IMR-90 (cell line): ENCODE measurements at regions not wholly inside any gene's neighbourhood (a gene's known extent, or its start where the extent isn't known, plus 50 kb on each side); places are given as distances from the start of the nearest gene placed in this dataset.

Source experiments
- ATAC-seq: fragments of 200-7000 bp; cut with Tn5 transposase; 2 replicates; pipeline ENCODE4 v1.9.1; 2020; ENCODE audit warnings: low read depth, mild to moderate bottlenecking, moderate library complexity
- BruUV-seq: library from RNA; stranded (reverse); fragments of 400-500 nt; replicated peaks from 2 replicates; lab custom pipeline; 2021; lab: Mats Ljungman, UMichigan
- CTCF ChIA-PET: fragments of 300-600 bp; formaldehyde crosslinking; extraction: SDS; loops from one replicate; lab custom pipeline; 2021; ENCODE audit warnings: antibody characterized with exemption; lab: Yijun Ruan, JAX
- POLR2A ChIA-PET: fragments of 300-600 bp; sonication (Branson Sonifier 250); formaldehyde crosslinking; loops from one replicate; lab custom pipeline; 2022; ENCODE audit warnings: antibody characterized with exemption; ENCODE audit not compliant: unreplicated experiment; lab: Charles Lee
- DNase-seq: peaks from one replicate; pipeline ENCODE4 v3.0.0; 2013
- H2AFZ ChIP-seq: replicated peaks from 2 replicates; pipeline ENCODE3; 2013; ENCODE audit warnings: low read length, mild to moderate bottlenecking; ENCODE audit not compliant: poor library complexity
- H2AK5ac ChIP-seq: 2 replicates; pipeline ENCODE4 v1.6.1; 2013; ENCODE audit warnings: low read depth, low read length, inconsistent platforms
- H2AK9ac ChIP-seq: replicated peaks from 2 replicates; pipeline ENCODE3; 2013; ENCODE audit warnings: mild to moderate bottlenecking, low read depth, low read length, moderate library complexity; ENCODE audit not compliant: poor library complexity
- H2BK120ac ChIP-seq: 2 replicates; pipeline ENCODE4 v1.6.1; 2013; ENCODE audit warnings: low read depth, low read length, inconsistent platforms
- H2BK15ac ChIP-seq: 3 replicates; pipeline ENCODE4 v1.6.1; 2013; ENCODE audit warnings: low read depth, low read length, inconsistent platforms
- H2BK20ac ChIP-seq: 2 replicates; pipeline ENCODE4 v1.6.1; 2013; ENCODE audit warnings: low read depth, mild to moderate bottlenecking, inconsistent platforms, low read length, moderate library complexity
- H2BK5ac ChIP-seq: 2 replicates; pipeline ENCODE4 v1.6.1; 2013; ENCODE audit warnings: mild to moderate bottlenecking, low read depth, low read length, inconsistent platforms; ENCODE audit not compliant: poor library complexity, severe bottlenecking
- H3K14ac ChIP-seq: replicated peaks from 2 replicates; pipeline ENCODE4 v1.6.1; 2013; ENCODE audit warnings: low read depth, low read length, inconsistent platforms
- H3K18ac ChIP-seq: 2 replicates; pipeline ENCODE4 v1.6.1; 2013; ENCODE audit warnings: low read depth, low read length, control low read depth
- H3K23ac ChIP-seq: 2 replicates; pipeline ENCODE4 v1.6.1; 2013; ENCODE audit warnings: low read depth, low read length, inconsistent platforms
- H3K27ac ChIP-seq: 2 replicates; pipeline ENCODE4 v1.5.1; 2013; ENCODE audit warnings: mild to moderate bottlenecking, control low read depth, low read length; ENCODE audit not compliant: insufficient read depth
- H3K27me3 ChIP-seq: 2 replicates; pipeline ENCODE4 v1.6.1; 2013; ENCODE audit warnings: low read length; ENCODE audit not compliant: control insufficient read depth, insufficient read depth
- H3K36me3 ChIP-seq: 2 replicates; pipeline ENCODE4 v1.6.1; 2013; ENCODE audit warnings: low read length, mixed read lengths; ENCODE audit not compliant: control insufficient read depth, insufficient read depth
- H3K4ac ChIP-seq: 2 replicates; pipeline ENCODE4 v1.6.1; 2013; ENCODE audit warnings: low read depth, low read length, inconsistent platforms
- H3K4me1 ChIP-seq: 2 replicates; pipeline ENCODE4 v1.6.1; 2013; ENCODE audit warnings: low read length, mixed read lengths; ENCODE audit not compliant: control insufficient read depth, insufficient read depth
- H3K4me2 ChIP-seq: 2 replicates; pipeline ENCODE4 v1.6.1; 2013; ENCODE audit warnings: low read depth, mild to moderate bottlenecking, control low read depth, low read length, moderate library complexity
- H3K4me3 ChIP-seq: 2 replicates; pipeline ENCODE4 v1.5.1; 2013; ENCODE audit warnings: low read depth, mild to moderate bottlenecking, control low read depth, low read length, moderate library complexity; ENCODE audit not compliant: insufficient read depth
- H3K56ac ChIP-seq: 2 replicates; pipeline ENCODE4 v1.6.1; 2013; ENCODE audit warnings: low read length, inconsistent platforms; ENCODE audit not compliant: insufficient read depth; ENCODE audit errors: extremely low read depth
- H3K79me1 ChIP-seq, 2 experiments: 2 replicates each; pipeline ENCODE4 v1.6.1; 2013; ENCODE audit warnings: low read length in 2 of 2, inconsistent platforms in 1 of 2, low read depth in 1 of 2
- H3K9ac ChIP-seq: 2 replicates; pipeline ENCODE4 v1.6.1; 2013; ENCODE audit warnings: low read depth, low read length, control low read depth
- H3K9me1 ChIP-seq: 2 replicates; pipeline ENCODE4 v1.6.1; 2013; ENCODE audit warnings: low read length, inconsistent platforms; ENCODE audit not compliant: insufficient read depth
- H3K9me3 ChIP-seq: 2 replicates; pipeline ENCODE4 v1.6.1; 2013; ENCODE audit warnings: low read length; ENCODE audit not compliant: control insufficient read depth, insufficient read depth
- H4K20me1 ChIP-seq: 2 replicates; pipeline ENCODE4 v1.6.1; 2013; ENCODE audit warnings: low read length, inconsistent platforms; ENCODE audit not compliant: insufficient read depth
- H4K5ac ChIP-seq: 2 replicates; pipeline ENCODE4 v1.6.1; 2013; ENCODE audit warnings: mild to moderate bottlenecking, low read depth, low read length, control low read depth
- H4K8ac ChIP-seq, 2 experiments: 2 replicates each; pipeline ENCODE4 v1.6.1; 2013; ENCODE audit warnings: low read depth in 2 of 2, low read length in 2 of 2, control low read depth in 1 of 2, inconsistent platforms in 1 of 2
- H4K91ac ChIP-seq: 2 replicates; pipeline ENCODE4 v1.6.1; 2013; ENCODE audit warnings: low read depth, low read length, inconsistent platforms; ENCODE audit not compliant: insufficient read depth
- BHLHE40 ChIP-seq: fragments of 150-350 bp; IDR thresholded peaks from 2 replicates; pipeline ENCODE4 v1.6.1; 2016; ENCODE audit warnings: mild to moderate bottlenecking, low read depth, low read length
- CEBPB ChIP-seq: IDR thresholded peaks from 2 replicates; pipeline ENCODE4 v1.6.1; 2012; ENCODE audit warnings: low read depth, low read length, improper control_type of control experiment
- CHD1 ChIP-seq: IDR thresholded peaks from 2 replicates; pipeline ENCODE4 v1.6.1; 2012; ENCODE audit warnings: low read depth, low read length, improper control_type of control experiment
- FOS ChIP-seq: fragments of 150-350 bp; IDR thresholded peaks from 2 replicates; pipeline ENCODE4 v1.6.1; 2016; ENCODE audit warnings: low read depth, low read length
- MAFK ChIP-seq: IDR thresholded peaks from 2 replicates; pipeline ENCODE4 v1.6.1; 2012; ENCODE audit warnings: low read depth, low read length, improper control_type of control experiment
- MAZ ChIP-seq: IDR thresholded peaks from 2 replicates; pipeline ENCODE4 v1.6.1; 2012; ENCODE audit warnings: low read depth, mild to moderate bottlenecking, low read length, improper control_type of control experiment, moderate library complexity, borderline replicate concordance
- MXI1 ChIP-seq: IDR thresholded peaks from 2 replicates; pipeline ENCODE4 v1.6.1; 2012; ENCODE audit warnings: low read depth, mild to moderate bottlenecking, low read length, moderate library complexity, borderline replicate concordance
- NFE2L2 ChIP-seq: fragments of 150-350 bp; IDR thresholded peaks from 2 replicates; pipeline ENCODE4 v1.6.1; 2016; ENCODE audit warnings: low read depth, mild to moderate bottlenecking, low read length
- POLR2A ChIP-seq: IDR thresholded peaks from 2 replicates; pipeline ENCODE4 v1.6.1; 2012; ENCODE audit warnings: mild to moderate bottlenecking, low read depth, low read length
- RAD21 ChIP-seq: IDR thresholded peaks from 2 replicates; pipeline ENCODE4 v1.6.1; 2012; ENCODE audit warnings: low read length, improper control_type of control experiment
- RCOR1 ChIP-seq: IDR thresholded peaks from 2 replicates; pipeline ENCODE4 v1.6.1; 2012; ENCODE audit warnings: mild to moderate bottlenecking, low read length, improper control_type of control experiment; ENCODE audit not compliant: insufficient replicate concordance
- RFX5 ChIP-seq: IDR thresholded peaks from 2 replicates; pipeline ENCODE4 v1.8.0; 2012; ENCODE audit warnings: low read depth, mild to moderate bottlenecking, low read length, moderate library complexity
- SMC3 ChIP-seq: fragments of 150-350 bp; IDR thresholded peaks from 2 replicates; pipeline ENCODE4 v1.6.1; 2016; ENCODE audit warnings: low read depth, mild to moderate bottlenecking, antibody characterized with exemption, low read length, moderate library complexity
- WGBS, 2 experiments: methylation state at CpG; one replicate each; pipeline versions ENCODE4 v1.1.5 to v1.1.7; 2013; ENCODE audit warnings: missing lambda C conversion rate in 2 of 2; ENCODE audit not compliant: insufficient read length in 1 of 2; ENCODE audit errors: extremely low coverage in 2 of 2; 5-methylcytosine and 5-hydroxymethylcytosine counted together
- dilution Hi-C: fragments of 300-500 bp; cut with HindIII; formaldehyde crosslinking; loops from one replicate; pipeline ENCODE4 v1.14.3; 2018; ENCODE audit warnings: low sequenced_read_pairs; ENCODE audit not compliant: unreplicated experiment
- in situ Hi-C: fragments of 300-500 bp; cut with MboI; formaldehyde crosslinking; loops from 3 replicates; pipeline ENCODE4 v1.14.3; 2019; ENCODE audit warnings: low sequenced_read_pairs, inconsistent platforms, mixed read lengths
- intact Hi-C: fragments of 100-400 bp; cut with micrococcal nuclease; formaldehyde crosslinking; loops from 2 replicates; pipeline ENCODE4 v1.10.0; 2022
- TF ChIP-seq, protein P1 (sequence below): fragments of 150-350 bp; IDR thresholded peaks from 2 replicates; pipeline ENCODE4 v1.6.1; 2016; ENCODE audit warnings: low read depth, mild to moderate bottlenecking, low read length, moderate library complexity, borderline replicate concordance
- TF ChIP-seq, protein P2 (sequence below): fragments of 150-350 bp; IDR thresholded peaks from 2 replicates; pipeline ENCODE4 v1.6.1; 2017; ENCODE audit warnings: mild to moderate bottlenecking, antibody characterized with exemption, low read length, low read depth
- TF ChIP-seq, protein P3 (sequence below): conservative IDR thresholded peaks from 2 replicates; pipeline ENCODE4 v1.5.1; 2012; ENCODE audit warnings: mild to moderate bottlenecking, low read depth, low read length, improper control_type of control experiment

DNA sequence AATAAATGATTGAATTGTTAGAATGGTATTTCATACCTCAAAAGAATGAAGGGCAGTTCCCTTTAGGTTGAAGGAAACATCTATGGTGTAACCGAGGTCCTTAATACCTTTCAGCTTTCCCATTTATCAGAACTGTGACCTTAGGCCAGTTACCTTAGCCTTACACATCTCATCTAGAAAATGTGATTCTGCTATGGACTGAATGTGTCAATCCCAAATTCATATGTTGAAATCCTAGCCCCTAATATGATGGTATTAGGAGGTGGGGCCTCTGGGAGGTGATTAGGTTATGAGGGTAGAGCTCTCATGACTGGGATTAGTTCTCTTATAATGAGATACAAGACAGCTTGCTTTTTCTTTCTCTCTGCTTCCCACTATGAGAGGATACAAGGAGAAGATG lies 441.9 kb downstream of the PLK2 start:
- no peak overlapping the region for H3K14ac ChIP-seq
- no peak for ATAC-seq
- H3K23ac ChIP-seq = no peak overlapping the region
- H3K4me3 ChIP-seq = no peak overlapping the region
- no peak overlapping the region for H2AK9ac ChIP-seq
- H3K36me3 ChIP-seq = no peaks in the 10 kb centered on the region
- intact Hi-C loops = no loop called here
- no peak overlapping the region for H2AK5ac ChIP-seq
- no peak overlapping the region for H3K27ac ChIP-seq
- no peak overlapping the region for H2BK5ac ChIP-seq
- TF ChIP-seq RFX5 = no peak
- TF ChIP-seq, protein P1, sequence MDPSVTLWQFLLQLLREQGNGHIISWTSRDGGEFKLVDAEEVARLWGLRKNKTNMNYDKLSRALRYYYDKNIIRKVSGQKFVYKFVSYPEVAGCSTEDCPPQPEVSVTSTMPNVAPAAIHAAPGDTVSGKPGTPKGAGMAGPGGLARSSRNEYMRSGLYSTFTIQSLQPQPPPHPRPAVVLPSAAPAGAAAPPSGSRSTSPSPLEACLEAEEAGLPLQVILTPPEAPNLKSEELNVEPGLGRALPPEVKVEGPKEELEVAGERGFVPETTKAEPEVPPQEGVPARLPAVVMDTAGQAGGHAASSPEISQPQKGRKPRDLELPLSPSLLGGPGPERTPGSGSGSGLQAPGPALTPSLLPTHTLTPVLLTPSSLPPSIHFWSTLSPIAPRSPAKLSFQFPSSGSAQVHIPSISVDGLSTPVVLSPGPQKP = no peak
- TF ChIP-seq, protein P2, sequence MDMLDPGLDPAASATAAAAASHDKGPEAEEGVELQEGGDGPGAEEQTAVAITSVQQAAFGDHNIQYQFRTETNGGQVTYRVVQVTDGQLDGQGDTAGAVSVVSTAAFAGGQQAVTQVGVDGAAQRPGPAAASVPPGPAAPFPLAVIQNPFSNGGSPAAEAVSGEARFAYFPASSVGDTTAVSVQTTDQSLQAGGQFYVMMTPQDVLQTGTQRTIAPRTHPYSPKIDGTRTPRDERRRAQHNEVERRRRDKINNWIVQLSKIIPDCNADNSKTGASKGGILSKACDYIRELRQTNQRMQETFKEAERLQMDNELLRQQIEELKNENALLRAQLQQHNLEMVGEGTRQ = no peak
- TF ChIP-seq MAZ = no peak
- TF ChIP-seq RCOR1 = no peak
- no peak for TF ChIP-seq POLR2A
- no peak for TF ChIP-seq SMC3
- TF ChIP-seq MXI1 = no peak
- TF ChIP-seq, protein P3, sequence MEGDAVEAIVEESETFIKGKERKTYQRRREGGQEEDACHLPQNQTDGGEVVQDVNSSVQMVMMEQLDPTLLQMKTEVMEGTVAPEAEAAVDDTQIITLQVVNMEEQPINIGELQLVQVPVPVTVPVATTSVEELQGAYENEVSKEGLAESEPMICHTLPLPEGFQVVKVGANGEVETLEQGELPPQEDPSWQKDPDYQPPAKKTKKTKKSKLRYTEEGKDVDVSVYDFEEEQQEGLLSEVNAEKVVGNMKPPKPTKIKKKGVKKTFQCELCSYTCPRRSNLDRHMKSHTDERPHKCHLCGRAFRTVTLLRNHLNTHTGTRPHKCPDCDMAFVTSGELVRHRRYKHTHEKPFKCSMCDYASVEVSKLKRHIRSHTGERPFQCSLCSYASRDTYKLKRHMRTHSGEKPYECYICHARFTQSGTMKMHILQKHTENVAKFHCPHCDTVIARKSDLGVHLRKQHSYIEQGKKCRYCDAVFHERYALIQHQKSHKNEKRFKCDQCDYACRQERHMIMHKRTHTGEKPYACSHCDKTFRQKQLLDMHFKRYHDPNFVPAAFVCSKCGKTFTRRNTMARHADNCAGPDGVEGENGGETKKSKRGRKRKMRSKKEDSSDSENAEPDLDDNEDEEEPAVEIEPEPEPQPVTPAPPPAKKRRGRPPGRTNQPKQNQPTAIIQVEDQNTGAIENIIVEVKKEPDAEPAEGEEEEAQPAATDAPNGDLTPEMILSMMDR = no peak
- TF ChIP-seq RAD21 = no peak
- TF ChIP-seq CHD1 = no peak
- TF ChIP-seq CEBPB = no peak
- no peak for TF ChIP-seq BHLHE40
- no peak for TF ChIP-seq MAFK
- TF ChIP-seq FOS = no peak
- TF ChIP-seq NFE2L2 = no peak
- H2BK120ac ChIP-seq = no peak overlapping the region
- no peaks in the 10 kb centered on the region for H3K27me3 ChIP-seq
- H2AFZ ChIP-seq = no peak overlapping the region
- H3K18ac ChIP-seq = no peak overlapping the region
- H3K79me1 ChIP-seq = no peaks in the 10 kb centered on the region
- POLR2A ChIA-PET = no interaction called here
- no peak overlapping the region for H3K4ac ChIP-seq
- no CpG with 5 or more reads among the region's 1 CpG for WGBS, 2 experiments
- no peak for DNase-seq
- no peaks in the 10 kb centered on the region for H3K9me1 ChIP-seq
- dilution Hi-C loops = no loop called here
- H3K56ac ChIP-seq = no peak overlapping the region
- H4K5ac ChIP-seq = no peak overlapping the region
- no peak overlapping the region for H2BK20ac ChIP-seq
- no peaks in the 10 kb centered on the region for H4K20me1 ChIP-seq
- H3K9me3 ChIP-seq = no peaks in the 10 kb centered on the region
- no peak overlapping the region for H3K4me2 ChIP-seq
- no TSS peak for BruUV-seq
- in situ Hi-C loops = no loop called here
- H2BK15ac ChIP-seq = no peak overlapping the region
- CTCF ChIA-PET = no interaction called here
- H4K8ac ChIP-seq = no peak overlapping the region
- H3K4me1 ChIP-seq = peaks cover 9% of the 10 kb centered on the region
- H4K91ac ChIP-seq = no peak overlapping the region
- H3K9ac ChIP-seq = no peak overlapping the region
